ENCODE measurements at regions not wholly inside any gene's neighbourhood (a gene's known extent, or its start where the extent isn't known, plus 50 kb on each side); places are given as distances from the start of the nearest gene placed in this dataset.

GRCh38 chr16:86864586-86864985 is 286.2 kb downstream of the FOXL1 start:
- peaks cover 7% of the 10 kb centered on the region for H3K9me3 ChIP-seq (ENCODE audit: control insufficient read depth, low read length)
- H3K4me1 ChIP-seq (ENCODE audit: control insufficient read depth, insufficient read depth, low read length, poor library complexity, severe bottlenecking): peaks cover 7% of the 10 kb centered on the region
- 91 to 93% methylated on average over 5 of the region's 6 CpGs for WGBS, 2 experiments (ENCODE audit: insufficient coverage in 2 of 2)
- no peaks in the 10 kb centered on the region for H3K36me3 ChIP-seq (ENCODE audit: control insufficient read depth, insufficient read depth, low read length)
- no peak overlapping the region for H3K27ac ChIP-seq (ENCODE audit: low read depth, low read length, severe bottlenecking)
- no peak overlapping the region for H3K4me3 ChIP-seq (ENCODE audit: extremely low read depth, insufficient read depth, low read length, poor library complexity, severe bottlenecking)

- Histone ChIP-seq H3K4me3 (ENCODE audit: extremely low read depth, insufficient read depth, low read length, poor library complexity, severe bottlenecking) (no peak overlapping the region), H3K9me3 (ENCODE audit: control insufficient read depth, low read length) (peaks cover 7% of the 10 kb centered on the region), H3K27ac (ENCODE audit: low read depth, low read length, severe bottlenecking) (no peak overlapping the region), H3K4me1 (ENCODE audit: control insufficient read depth, insufficient read depth, low read length, poor library complexity, severe bottlenecking) (peaks cover 7% of the 10 kb centered on the region), H3K36me3 (ENCODE audit: control insufficient read depth, insufficient read depth, low read length) (no peaks in the 10 kb centered on the region)
- WGBS, 2 experiments (ENCODE audit: insufficient coverage in 2 of 2): 88 to 89% methylated on average over 21 to 23 of the region's 23 CpGs
Measured at GRCh38 chr16:86865851-86866662, 287.7 kb downstream of the FOXL1 start.

GRCh38 chr16:86866986-86867722 is 288.8 kb downstream of the FOXL1 start:
- 89 to 97% methylated on average over 5 to 6 of the region's 6 CpGs for WGBS, 2 experiments (ENCODE audit: insufficient coverage in 2 of 2)
- Histone ChIP-seq H3K27ac (ENCODE audit: low read depth, low read length, severe bottlenecking) (no peak overlapping the region), H3K36me3 (ENCODE audit: control insufficient read depth, insufficient read depth, low read length) (no peaks in the 10 kb centered on the region)

GRCh38 chr16:86868070-86868469 is 289.7 kb downstream of the FOXL1 start:
- Histone ChIP-seq H3K9me3 (ENCODE audit: control insufficient read depth, low read length) (peaks cover 8% of the 10 kb centered on the region), H3K27ac (ENCODE audit: low read depth, low read length, severe bottlenecking) (no peak overlapping the region), H3K36me3 (ENCODE audit: control insufficient read depth, insufficient read depth, low read length) (no peaks in the 10 kb centered on the region), H3K4me1 (ENCODE audit: control insufficient read depth, insufficient read depth, low read length, poor library complexity, severe bottlenecking) (peaks cover 7% of the 10 kb centered on the region), H3K4me3 (ENCODE audit: extremely low read depth, insufficient read depth, low read length, poor library complexity, severe bottlenecking) (no peak overlapping the region)
- 78 to 79% methylated on average over 4 to 7 of the region's 12 CpGs for WGBS, 2 experiments (ENCODE audit: insufficient coverage in 2 of 2)

More at GRCh38 chr16:86866986-86867722, 288.8 kb downstream of the FOXL1 start:
- H3K4me3 ChIP-seq (ENCODE audit: extremely low read depth, insufficient read depth, low read length, poor library complexity, severe bottlenecking): no peak overlapping the region
- peaks cover 7% of the 10 kb centered on the region for H3K4me1 ChIP-seq (ENCODE audit: control insufficient read depth, insufficient read depth, low read length, poor library complexity, severe bottlenecking)
- peaks cover 3% of the 10 kb centered on the region for H3K9me3 ChIP-seq (ENCODE audit: control insufficient read depth, low read length)

GRCh38 chr16:86868786-86869185 is 290.4 kb downstream of the FOXL1 start:
- H3K4me1 ChIP-seq (ENCODE audit: control insufficient read depth, insufficient read depth, low read length, poor library complexity, severe bottlenecking): peaks cover 7% of the 10 kb centered on the region
- 80 to 83% methylated on average over 11 of the region's 11 CpGs for WGBS, 2 experiments (ENCODE audit: insufficient coverage in 2 of 2)
- no peaks in the 10 kb centered on the region for H3K36me3 ChIP-seq (ENCODE audit: control insufficient read depth, insufficient read depth, low read length)
- H3K4me3 ChIP-seq (ENCODE audit: extremely low read depth, insufficient read depth, low read length, poor library complexity, severe bottlenecking): no peak overlapping the region
- no peak overlapping the region for H3K27ac ChIP-seq (ENCODE audit: low read depth, low read length, severe bottlenecking)
- H3K9me3 ChIP-seq (ENCODE audit: control insufficient read depth, low read length): peaks cover 14% of the 10 kb centered on the region

- peaks cover 16% of the 10 kb centered on the region for H3K9me3 ChIP-seq (ENCODE audit: control insufficient read depth, low read length)
- 94% methylated on average over 27 to 29 of the region's 32 CpGs for WGBS, 2 experiments (ENCODE audit: insufficient coverage in 2 of 2)
Measured at GRCh38 chr16:86869288-86870022, 291.1 kb downstream of the FOXL1 start.

GRCh38 chr16:86870380-86870779 is 292.0 kb downstream of the FOXL1 start:
- no peak overlapping the region for H3K27ac ChIP-seq (ENCODE audit: low read depth, low read length, severe bottlenecking)
- H3K9me3 ChIP-seq (ENCODE audit: control insufficient read depth, low read length): peaks cover 13% of the 10 kb centered on the region
- H3K36me3 ChIP-seq (ENCODE audit: control insufficient read depth, insufficient read depth, low read length): no peaks in the 10 kb centered on the region
- no peak overlapping the region for H3K4me3 ChIP-seq (ENCODE audit: extremely low read depth, insufficient read depth, low read length, poor library complexity, severe bottlenecking)
- WGBS, 2 experiments (ENCODE audit: insufficient coverage in 2 of 2): 90 to 100% methylated on average over 3 of the region's 9 CpGs
- H3K4me1 ChIP-seq (ENCODE audit: control insufficient read depth, insufficient read depth, low read length, poor library complexity, severe bottlenecking): peaks cover 7% of the 10 kb centered on the region

More at GRCh38 chr16:86869288-86870022, 291.1 kb downstream of the FOXL1 start:
- H3K36me3 ChIP-seq (ENCODE audit: control insufficient read depth, insufficient read depth, low read length): no peaks in the 10 kb centered on the region
- H3K4me1 ChIP-seq (ENCODE audit: control insufficient read depth, insufficient read depth, low read length, poor library complexity, severe bottlenecking): peaks cover 7% of the 10 kb centered on the region
- H3K27ac ChIP-seq (ENCODE audit: low read depth, low read length, severe bottlenecking): no peak overlapping the region
- no peak overlapping the region for H3K4me3 ChIP-seq (ENCODE audit: extremely low read depth, insufficient read depth, low read length, poor library complexity, severe bottlenecking)

GRCh38 chr16:86872131-86872530 is 293.8 kb downstream of the FOXL1 start:
- peaks cover 13% of the 10 kb centered on the region for H3K9me3 ChIP-seq (ENCODE audit: control insufficient read depth, low read length)
- no peak overlapping the region for H3K27ac ChIP-seq (ENCODE audit: low read depth, low read length, severe bottlenecking)
- H3K36me3 ChIP-seq (ENCODE audit: control insufficient read depth, insufficient read depth, low read length): no peaks in the 10 kb centered on the region
- WGBS, 2 experiments (ENCODE audit: insufficient coverage in 2 of 2): 92 to 95% methylated on average over 7 to 9 of the region's 9 CpGs
- H3K4me1 ChIP-seq (ENCODE audit: control insufficient read depth, insufficient read depth, low read length, poor library complexity, severe bottlenecking): peaks cover 7% of the 10 kb centered on the region
- H3K4me3 ChIP-seq (ENCODE audit: extremely low read depth, insufficient read depth, low read length, poor library complexity, severe bottlenecking): no peak overlapping the region

GRCh38 chr16:86872833-86873232 is 294.5 kb downstream of the FOXL1 start:
- H3K36me3 ChIP-seq (ENCODE audit: control insufficient read depth, insufficient read depth, low read length): no peaks in the 10 kb centered on the region
- WGBS, 2 experiments (ENCODE audit: insufficient coverage in 2 of 2): 90% methylated on average over 7 of the region's 8 CpGs
- peaks cover 13% of the 10 kb centered on the region for H3K9me3 ChIP-seq (ENCODE audit: control insufficient read depth, low read length)
- no peak overlapping the region for H3K27ac ChIP-seq (ENCODE audit: low read depth, low read length, severe bottlenecking)
- H3K4me1 ChIP-seq (ENCODE audit: control insufficient read depth, insufficient read depth, low read length, poor library complexity, severe bottlenecking): peaks cover 7% of the 10 kb centered on the region
- H3K4me3 ChIP-seq (ENCODE audit: extremely low read depth, insufficient read depth, low read length, poor library complexity, severe bottlenecking): no peak overlapping the region

- Histone ChIP-seq H3K4me1 (ENCODE audit: control insufficient read depth, insufficient read depth, low read length, poor library complexity, severe bottlenecking) (peaks cover 9% of the 10 kb centered on the region), H3K27ac (ENCODE audit: low read depth, low read length, severe bottlenecking) (no peak overlapping the region), H3K4me3 (ENCODE audit: extremely low read depth, insufficient read depth, low read length, poor library complexity, severe bottlenecking) (no peak overlapping the region), H3K36me3 (ENCODE audit: control insufficient read depth, insufficient read depth, low read length) (no peaks in the 10 kb centered on the region), H3K9me3 (ENCODE audit: control insufficient read depth, low read length) (peaks cover 13% of the 10 kb centered on the region)
- 24 to 29% methylated on average over 2 of the region's 2 CpGs for WGBS, 2 experiments (ENCODE audit: insufficient coverage in 2 of 2)
Measured at GRCh38 chr16:86874141-86874540, 295.8 kb downstream of the FOXL1 start.
